Right lobe of liver (tissue), 4 donors: ENCODE measurements at regions not wholly inside any gene's neighbourhood (a gene's known extent, or its start where the extent isn't known, plus 50 kb on each side); places are given as distances from the start of the nearest gene placed in this dataset.

Source experiments
- POLR2A ChIP-seq: fragments of 450-650 bp; IDR thresholded peaks from one replicate; pipeline ENCODE4 v1.6.1; 2017; ENCODE audit warnings: antibody characterized with exemption, mild to moderate bottlenecking
- TF ChIP-seq, protein P1 (sequence below), 4 donors: fragments of 200-600 bp in 3 of 4; fragments of 450-650 bp in 1 of 4; IDR thresholded peaks; one replicate each; pipeline versions ENCODE4 v1.5.1 to v1.8.0; 2016 to 2022; ENCODE audit warnings: antibody characterized with exemption in 4 of 4, mild to moderate bottlenecking in 2 of 4
- donor health status: DM: no; HTN: no; CAD: no.
- donor health status: DM: no; HTN: no; CAD: no.
- donor health status: DM: no; HTN: yes; CAD: no.

- TF ChIP-seq, protein P1, sequence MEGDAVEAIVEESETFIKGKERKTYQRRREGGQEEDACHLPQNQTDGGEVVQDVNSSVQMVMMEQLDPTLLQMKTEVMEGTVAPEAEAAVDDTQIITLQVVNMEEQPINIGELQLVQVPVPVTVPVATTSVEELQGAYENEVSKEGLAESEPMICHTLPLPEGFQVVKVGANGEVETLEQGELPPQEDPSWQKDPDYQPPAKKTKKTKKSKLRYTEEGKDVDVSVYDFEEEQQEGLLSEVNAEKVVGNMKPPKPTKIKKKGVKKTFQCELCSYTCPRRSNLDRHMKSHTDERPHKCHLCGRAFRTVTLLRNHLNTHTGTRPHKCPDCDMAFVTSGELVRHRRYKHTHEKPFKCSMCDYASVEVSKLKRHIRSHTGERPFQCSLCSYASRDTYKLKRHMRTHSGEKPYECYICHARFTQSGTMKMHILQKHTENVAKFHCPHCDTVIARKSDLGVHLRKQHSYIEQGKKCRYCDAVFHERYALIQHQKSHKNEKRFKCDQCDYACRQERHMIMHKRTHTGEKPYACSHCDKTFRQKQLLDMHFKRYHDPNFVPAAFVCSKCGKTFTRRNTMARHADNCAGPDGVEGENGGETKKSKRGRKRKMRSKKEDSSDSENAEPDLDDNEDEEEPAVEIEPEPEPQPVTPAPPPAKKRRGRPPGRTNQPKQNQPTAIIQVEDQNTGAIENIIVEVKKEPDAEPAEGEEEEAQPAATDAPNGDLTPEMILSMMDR (IDR thresholded peaks at IDR 0.05) = no peak
- no peak for TF ChIP-seq POLR2A
These were observed 247.3 kb downstream of the NUP35 start for GRCh38 chr2:183371545-183371944.
